PC-9 (cell line): ENCODE measurements at regions not wholly inside any gene's neighbourhood (a gene's known extent, or its start where the extent isn't known, plus 50 kb on each side); places are given as distances from the start of the nearest gene placed in this dataset.

Experiments used
- CTCF ChIP-seq: fragments of 200-600 bp; sonication (generic); conservative IDR thresholded peaks from 2 replicates; pipeline ENCODE4 v1.6.1; 2017; ENCODE audit warnings: mixed run types, antibody characterized with exemption, mild to moderate bottlenecking, moderate library complexity
- EZH2 ChIP-seq: fragments of 200-600 bp; sonication (generic); IDR thresholded peaks from 2 replicates; pipeline ENCODE4 v1.8.0; 2017; ENCODE audit warnings: antibody characterized with exemption, low read depth

GRCh38 chr6:169981568-169981967, 230.1 kb downstream of the ERMARD start:
- TF ChIP-seq CTCF (no peak), EZH2 (no peak)
